MCF 10A (cell line): ENCODE measurements at regions not wholly inside any gene's neighbourhood (a gene's known extent, or its start where the extent isn't known, plus 50 kb on each side); places are given as distances from the start of the nearest gene placed in this dataset.

Experiments
- BruUV-seq: library from RNA; stranded (reverse); fragments of 400-500 nt; replicated peaks from 2 replicates; lab custom pipeline; 2021; lab: Mats Ljungman, UMichigan
- CTCF ChIA-PET: fragments of 300-600 bp; sonication (Branson Sonifier 250); formaldehyde crosslinking; extraction: SDS; loops from one replicate; lab custom pipeline; 2021; ENCODE audit warnings: antibody characterized with exemption, inconsistent platforms; lab: Yijun Ruan, JAX
- POLR2A ChIA-PET: fragments of 300-600, 350-650 bp; sonication (Branson Sonifier 250); formaldehyde crosslinking; extraction: SDS; loops from one replicate; lab custom pipeline; 2020; ENCODE audit warnings: antibody characterized with exemption, inconsistent platforms; lab: Yijun Ruan, JAX
- DNase-seq: peaks from one replicate; pipeline ENCODE4 v3.0.0-alpha.2; 2018; ENCODE audit not compliant: unreplicated experiment
- H3K27ac Mint-ChIP-seq: one replicate; pipeline ENCODE4 v1.8.0; 2022; ENCODE audit warnings: mild to moderate bottlenecking, low read depth, mixed read lengths; ENCODE audit not compliant: unreplicated experiment
- H3K27me3 Mint-ChIP-seq: one replicate; pipeline ENCODE4 v1.8.0; 2022; ENCODE audit warnings: mixed read lengths; ENCODE audit not compliant: insufficient read depth, unreplicated experiment
- H3K36me3 Mint-ChIP-seq: one replicate; pipeline ENCODE4 v1.8.0; 2022; ENCODE audit warnings: mild to moderate bottlenecking, moderate library complexity, mixed read lengths; ENCODE audit not compliant: insufficient read depth, unreplicated experiment
- H3K4me1 Mint-ChIP-seq: one replicate; pipeline ENCODE4 v1.8.0; 2022; ENCODE audit warnings: mixed read lengths; ENCODE audit not compliant: insufficient read depth, unreplicated experiment
- H3K4me3 Mint-ChIP-seq: one replicate; pipeline ENCODE4 v1.8.0; 2022; ENCODE audit warnings: mild to moderate bottlenecking, moderate library complexity, mixed read lengths; ENCODE audit not compliant: unreplicated experiment
- H3K9me3 Mint-ChIP-seq: one replicate; pipeline ENCODE4 v1.8.0; 2022; ENCODE audit warnings: mixed read lengths; ENCODE audit not compliant: unreplicated experiment
- CTCF ChIP-seq: fragments of 200-600 bp; IDR thresholded peaks from one replicate; pipeline ENCODE4 v1.8.0; 2022; ENCODE audit warnings: antibody characterized with exemption, mild to moderate bottlenecking; ENCODE audit not compliant: unreplicated experiment
- intact Hi-C: fragments of 100-400 bp; cut with micrococcal nuclease; formaldehyde crosslinking; loops from 2 replicates; pipeline ENCODE4 v1.14.1; 2022

- TF ChIP-seq CTCF: no peak
- POLR2A ChIA-PET: no interaction called here
- intact Hi-C loops: no loop called here
- no TSS peak for BruUV-seq
- H3K27me3 Mint-ChIP-seq: no peaks in the 10 kb centered on the region
- peaks cover 8% of the 10 kb centered on the region for H3K9me3 Mint-ChIP-seq
- no peak overlapping the region for H3K27ac Mint-ChIP-seq
- CTCF ChIA-PET: interaction anchor here (0.6 to 1.0 kb wide), 3 partner anchors 52 to 1788 kb away, joined by 3 read pairs; no protein-coding TSS in a partner anchor
- H3K4me3 Mint-ChIP-seq: no peak overlapping the region
- H3K36me3 Mint-ChIP-seq: no peaks in the 10 kb centered on the region
- H3K4me1 Mint-ChIP-seq: no peaks in the 10 kb centered on the region
- no peak for DNase-seq
Observed at GRCh38 chr4:127102361-127102760, 530.4 kb upstream of the INTU start.

- Mint-ChIP-seq H3K4me3 (no peak overlapping the region), H3K4me1 (no peaks in the 10 kb centered on the region), H3K27ac (no peak overlapping the region), H3K36me3 (no peaks in the 10 kb centered on the region), H3K27me3 (no peaks in the 10 kb centered on the region), H3K9me3 (peaks cover 20% of the 10 kb centered on the region)
- no peak for DNase-seq
- ChIA-PET CTCF (no interaction called here), POLR2A (no interaction called here)
- TF ChIP-seq CTCF: no peak
- no TSS peak for BruUV-seq
- intact Hi-C loops: no loop called here
Observed at GRCh38 chr4:127103681-127104115, 529.1 kb upstream of the INTU start.

- no peak for TF ChIP-seq CTCF
- BruUV-seq: no TSS peak
- intact Hi-C loops: no loop called here
Observed at GRCh38 chr4:127113844-127114362, 518.9 kb upstream of the INTU start.

GRCh38 chr4:127118681-127119080 is 514.1 kb upstream of the INTU start:
- H3K27me3 Mint-ChIP-seq: no peaks in the 10 kb centered on the region
- BruUV-seq: no TSS peak

More at GRCh38 chr4:127113844-127114362, 518.9 kb upstream of the INTU start:
- DNase-seq: no peak
- peaks cover 14% of the 10 kb centered on the region for H3K9me3 Mint-ChIP-seq
- no peaks in the 10 kb centered on the region for H3K4me1 Mint-ChIP-seq
- H3K27ac Mint-ChIP-seq: no peak overlapping the region
- no peaks in the 10 kb centered on the region for H3K36me3 Mint-ChIP-seq
- H3K27me3 Mint-ChIP-seq: no peaks in the 10 kb centered on the region
- ChIA-PET CTCF (interaction anchor here (0.6 to 0.8 kb wide), 3 partner anchors 11 to 324 kb away, joined by 3 to 4 read pairs (median 3); no protein-coding TSS in a partner anchor), POLR2A (no interaction called here)
- no peak overlapping the region for H3K4me3 Mint-ChIP-seq

More at GRCh38 chr4:127118681-127119080, 514.1 kb upstream of the INTU start:
- no peak for TF ChIP-seq CTCF
- H3K4me1 Mint-ChIP-seq: no peaks in the 10 kb centered on the region
- ChIA-PET CTCF (no interaction called here), POLR2A (no interaction called here)
- DNase-seq: no peak
- no peak overlapping the region for H3K4me3 Mint-ChIP-seq
- no peaks in the 10 kb centered on the region for H3K36me3 Mint-ChIP-seq
- no peak overlapping the region for H3K27ac Mint-ChIP-seq
- peaks cover 8% of the 10 kb centered on the region for H3K9me3 Mint-ChIP-seq
- intact Hi-C loops: no loop called here
